ENCODE measurements at regions not wholly inside any gene's neighbourhood (a gene's known extent, or its start where the extent isn't known, plus 50 kb on each side); places are given as distances from the start of the nearest gene placed in this dataset.

DNA sequence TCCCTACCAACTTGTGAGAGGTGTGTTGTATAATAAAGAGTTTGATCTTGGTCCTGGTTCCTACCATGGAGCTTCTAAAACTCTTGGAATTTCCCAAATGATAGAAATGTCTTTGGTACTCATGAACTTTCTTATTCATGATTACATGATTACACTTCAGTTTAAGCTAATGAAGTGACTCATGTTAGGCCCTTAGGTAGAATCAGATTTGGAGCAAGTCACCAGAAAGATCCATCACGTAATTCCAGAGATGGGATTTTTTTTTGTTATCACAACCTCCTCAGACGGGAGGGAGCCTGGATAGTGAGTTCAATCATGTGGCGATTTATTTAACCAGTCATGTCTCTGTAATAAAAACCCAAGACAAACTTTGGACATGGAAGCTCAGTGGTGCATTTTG lies 1287.6 kb upstream of the ZEB2 start:
- intact Hi-C loops (cut with DNase I) = no loop called here
- Histone ChIP-seq H3K4me3 (no peak overlapping the region), H3K27ac (no peak overlapping the region), H3K4me1 (ENCODE audit: insufficient read depth) (peaks cover 2% of the 10 kb centered on the region), H3K27me3 (no peaks in the 10 kb centered on the region), H3K36me3 (no peaks in the 10 kb centered on the region), H3K9me3 (no peaks in the 10 kb centered on the region)
- no peak for DNase-seq
- TF ChIP-seq POLR2A (IDR thresholded peaks at IDR 0.05) = no peak
- TF ChIP-seq, protein P1, sequence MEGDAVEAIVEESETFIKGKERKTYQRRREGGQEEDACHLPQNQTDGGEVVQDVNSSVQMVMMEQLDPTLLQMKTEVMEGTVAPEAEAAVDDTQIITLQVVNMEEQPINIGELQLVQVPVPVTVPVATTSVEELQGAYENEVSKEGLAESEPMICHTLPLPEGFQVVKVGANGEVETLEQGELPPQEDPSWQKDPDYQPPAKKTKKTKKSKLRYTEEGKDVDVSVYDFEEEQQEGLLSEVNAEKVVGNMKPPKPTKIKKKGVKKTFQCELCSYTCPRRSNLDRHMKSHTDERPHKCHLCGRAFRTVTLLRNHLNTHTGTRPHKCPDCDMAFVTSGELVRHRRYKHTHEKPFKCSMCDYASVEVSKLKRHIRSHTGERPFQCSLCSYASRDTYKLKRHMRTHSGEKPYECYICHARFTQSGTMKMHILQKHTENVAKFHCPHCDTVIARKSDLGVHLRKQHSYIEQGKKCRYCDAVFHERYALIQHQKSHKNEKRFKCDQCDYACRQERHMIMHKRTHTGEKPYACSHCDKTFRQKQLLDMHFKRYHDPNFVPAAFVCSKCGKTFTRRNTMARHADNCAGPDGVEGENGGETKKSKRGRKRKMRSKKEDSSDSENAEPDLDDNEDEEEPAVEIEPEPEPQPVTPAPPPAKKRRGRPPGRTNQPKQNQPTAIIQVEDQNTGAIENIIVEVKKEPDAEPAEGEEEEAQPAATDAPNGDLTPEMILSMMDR (IDR thresholded peaks at IDR 0.05) = no peak
- no peak for TF ChIP-seq EP300 (IDR thresholded peaks at IDR 0.05)
- WGBS, 3 donors = 92 to 93% (median 93%) methylated on average over 3 of the region's 3 CpGs

DNA sequence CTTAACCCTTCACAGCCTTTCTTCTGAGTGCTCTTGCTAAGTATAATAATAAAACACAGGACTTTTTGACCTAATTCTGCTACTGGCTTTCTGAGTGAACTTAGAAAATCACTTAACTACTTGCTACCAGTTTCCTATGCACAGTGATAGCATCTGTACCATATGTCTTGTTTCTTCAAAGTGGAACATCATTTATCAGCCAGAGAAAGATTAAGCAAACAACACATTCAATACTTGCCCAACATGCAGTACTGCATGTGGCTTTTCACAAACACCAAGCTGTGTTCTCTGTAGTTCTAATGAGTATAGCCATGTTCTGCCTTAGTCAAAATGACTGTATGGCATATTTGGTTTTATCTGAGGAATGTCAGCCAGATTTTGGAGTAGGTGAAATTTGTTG lies 1286.6 kb upstream of the ZEB2 start:
- intact Hi-C loops (cut with DNase I) = no loop called here
- no peak for DNase-seq
- no peaks in the 10 kb centered on the region for H3K36me3 ChIP-seq
- no peaks in the 10 kb centered on the region for H3K9me3 ChIP-seq
- H3K27me3 ChIP-seq = no peaks in the 10 kb centered on the region
- TF ChIP-seq, protein P1 (IDR thresholded peaks at IDR 0.05) = no peak
- TF ChIP-seq POLR2A (IDR thresholded peaks at IDR 0.05) = no peak
- TF ChIP-seq EP300 (IDR thresholded peaks at IDR 0.05) = no peak
- no peaks in the 10 kb centered on the region for H3K4me1 ChIP-seq (ENCODE audit: insufficient read depth)
- H3K27ac ChIP-seq = no peak overlapping the region
- no peak overlapping the region for H3K4me3 ChIP-seq

DNA sequence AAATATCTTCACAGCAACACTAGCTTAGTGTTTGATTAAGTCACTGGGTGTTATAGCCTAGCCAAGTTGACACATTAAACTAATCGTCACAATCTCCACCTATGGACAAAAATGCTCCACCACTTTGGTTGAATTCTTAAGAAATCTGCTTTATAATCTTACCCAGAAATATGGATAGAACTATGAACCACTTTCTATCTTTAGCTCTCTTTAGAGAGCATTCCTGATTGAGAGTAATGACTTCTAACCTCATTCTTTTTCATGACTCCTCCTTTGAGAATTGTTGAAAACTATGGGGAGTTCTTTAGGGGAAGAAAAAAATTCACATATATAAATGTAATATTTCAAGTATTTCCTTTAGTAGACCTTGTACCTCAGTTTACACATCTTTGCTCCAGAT lies 1282.2 kb upstream of the ZEB2 start:
- TF ChIP-seq EP300 (IDR thresholded peaks at IDR 0.05) = no peak
- TF ChIP-seq, protein P1 (IDR thresholded peaks at IDR 0.05) = no peak
- no peak for TF ChIP-seq POLR2A (IDR thresholded peaks at IDR 0.05)
- Histone ChIP-seq H3K9me3 (no peaks in the 10 kb centered on the region), H3K4me1 (ENCODE audit: insufficient read depth) (no peaks in the 10 kb centered on the region), H3K4me3 (no peak overlapping the region), H3K27me3 (no peaks in the 10 kb centered on the region), H3K27ac (no peak overlapping the region), H3K36me3 (no peaks in the 10 kb centered on the region)
- no peak for DNase-seq
- WGBS, 3 donors = 84 to 97% (median 91%) methylated on average over 1 of the region's 1 CpG
- intact Hi-C loops (cut with DNase I) = no loop called here

DNA sequence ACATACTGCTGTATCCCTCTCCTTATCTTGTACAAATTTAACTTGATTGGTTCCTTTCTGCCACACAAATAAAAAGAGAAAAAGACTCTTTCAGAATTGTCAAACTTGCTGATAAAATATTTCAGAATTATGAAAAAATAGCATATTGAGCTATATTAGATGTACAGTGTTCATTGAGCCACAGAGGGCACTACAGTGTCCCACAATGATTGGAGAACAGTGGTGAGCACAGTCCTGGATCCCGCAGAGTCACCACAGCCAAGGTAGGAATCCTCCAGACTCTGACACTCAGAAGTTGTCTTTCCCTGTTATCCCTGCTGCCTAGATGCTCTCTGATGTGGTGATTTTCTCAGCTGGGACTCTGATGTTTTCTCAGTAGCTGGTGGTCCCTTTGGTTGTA lies 1281.3 kb upstream of the ZEB2 start:
- no peaks in the 10 kb centered on the region for H3K27me3 ChIP-seq
- no peaks in the 10 kb centered on the region for H3K36me3 ChIP-seq
- H3K4me3 ChIP-seq = no peak overlapping the region
- no peaks in the 10 kb centered on the region for H3K9me3 ChIP-seq
- no peaks in the 10 kb centered on the region for H3K4me1 ChIP-seq (ENCODE audit: insufficient read depth)
- DNase-seq = no peak
- H3K27ac ChIP-seq = no peak overlapping the region
- TF ChIP-seq EP300 (IDR thresholded peaks at IDR 0.05) (no peak), POLR2A (IDR thresholded peaks at IDR 0.05) (no peak)
- TF ChIP-seq, protein P1 (IDR thresholded peaks at IDR 0.05) = no peak
- 96 to 100% (median 98%) methylated on average over 1 of the region's 1 CpG for WGBS, 3 donors
- intact Hi-C loops (cut with DNase I) = no loop called here
